Activated CD8-positive, alpha-beta memory T cell treated with anti-CD3 and anti-CD28 coated beads for 36 hours (primary cell): ENCODE measurements at regions not wholly inside any gene's neighbourhood (a gene's known extent, or its start where the extent isn't known, plus 50 kb on each side); places are given as distances from the start of the nearest gene placed in this dataset.

Experiments
- CTCF ChIA-PET: fragments of 350-600 bp; sonication (Branson Sonifier 250); formaldehyde crosslinking; loops from one replicate; lab custom pipeline; 2021; ENCODE audit warnings: antibody characterized with exemption; lab: Charles Lee
- POLR2A ChIA-PET: fragments of 350-600 bp; sonication (Branson Sonifier 250); formaldehyde crosslinking; loops from one replicate; lab custom pipeline; 2021; ENCODE audit warnings: antibody characterized with exemption; lab: Charles Lee

DNA sequence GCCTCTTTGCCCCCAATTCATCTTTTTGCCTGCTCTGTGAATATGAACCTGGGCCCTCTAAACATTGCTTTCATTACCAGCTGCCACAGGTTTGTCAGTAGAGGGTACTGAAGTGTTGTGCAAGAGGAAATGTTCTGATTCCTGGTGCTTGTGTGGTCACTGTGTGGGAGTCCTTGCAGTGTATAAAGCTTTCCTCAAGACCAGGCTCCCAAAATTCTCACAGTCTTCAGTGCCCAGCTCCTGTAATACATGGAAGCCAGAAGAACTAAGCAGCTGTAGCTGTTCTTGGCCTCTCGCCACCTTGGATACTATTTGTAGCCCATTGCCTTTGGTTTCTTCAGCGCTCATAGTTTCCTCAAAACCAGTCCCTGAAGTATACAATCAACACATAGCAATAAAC is 1046.2 kb downstream of the BRINP3 start:
- POLR2A ChIA-PET, result no interaction called here
- CTCF ChIA-PET, result no interaction called here

- POLR2A ChIA-PET, result no interaction called here
- CTCF ChIA-PET, result no interaction called here
These were observed 1044.9 kb downstream of the BRINP3 start for GRCh38 chr1:189432753-189433152.

DNA sequence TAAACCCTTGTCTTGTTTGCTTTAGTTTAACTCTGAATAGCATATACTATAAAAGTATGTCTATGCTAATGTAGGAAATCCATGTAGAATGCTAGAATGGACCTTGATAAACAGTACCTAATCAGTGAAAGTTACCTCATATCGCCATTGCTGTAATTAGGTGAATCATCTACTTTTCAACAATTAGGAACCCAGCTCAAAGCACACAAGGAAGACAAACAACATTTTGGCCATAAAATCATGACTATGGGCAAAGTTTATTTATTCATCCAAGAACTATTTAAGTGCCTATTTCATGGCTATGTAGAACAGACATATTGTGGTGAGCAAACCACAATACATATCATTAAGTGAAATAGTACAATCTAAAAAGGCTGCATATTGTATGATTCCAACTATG is 1043.2 kb downstream of the BRINP3 start:
- ChIA-PET POLR2A (no interaction called here), CTCF (no interaction called here)

DNA sequence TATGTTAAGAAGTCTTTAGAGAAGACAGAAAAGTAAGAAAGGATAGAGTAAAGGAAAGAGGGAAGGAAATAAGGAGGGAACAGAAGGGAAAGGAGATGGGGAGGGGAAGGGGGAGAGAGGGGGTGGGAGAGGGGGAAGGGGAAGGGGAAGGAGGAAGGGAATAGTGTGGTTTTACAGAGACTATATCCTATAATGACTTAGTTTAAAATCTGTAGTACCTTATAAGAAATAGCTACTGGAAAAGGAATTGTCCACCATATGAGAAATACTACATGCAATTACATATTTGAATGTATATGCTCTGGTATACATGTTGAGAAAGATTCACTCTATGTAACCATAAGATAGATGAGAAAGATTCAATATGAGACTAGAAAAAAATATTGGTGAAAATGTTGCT is 1042.3 kb downstream of the BRINP3 start:
- POLR2A ChIA-PET, result no interaction called here

GRCh38 chr1:189438808-189439207 is 1038.9 kb downstream of the BRINP3 start:
- POLR2A ChIA-PET, result no interaction called here
- CTCF ChIA-PET, result no interaction called here

More for the DNA sequence above, 1042.3 kb downstream of the BRINP3 start:
- CTCF ChIA-PET, result no interaction called here

DNA sequence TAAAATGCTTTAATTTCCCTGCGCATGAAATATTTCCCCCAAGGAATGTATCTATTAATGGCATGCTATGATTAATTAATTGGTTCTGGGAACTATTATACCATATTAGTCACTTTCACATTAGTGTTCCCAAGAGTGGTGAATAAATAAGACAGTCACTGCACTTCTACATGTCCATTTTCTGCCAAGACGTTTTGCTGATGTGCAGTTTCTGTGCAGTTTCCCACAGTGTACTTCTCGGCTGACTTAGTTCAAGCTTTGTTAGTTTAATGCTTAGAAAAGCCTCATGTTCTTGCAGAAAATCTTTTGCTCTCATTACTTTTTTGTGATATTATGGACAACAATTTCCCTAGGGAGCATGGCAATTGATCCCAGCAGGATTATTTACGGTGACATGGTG is 1014.5 kb downstream of the BRINP3 start:
- CTCF ChIA-PET, result no interaction called here
- POLR2A ChIA-PET, result no interaction called here

DNA sequence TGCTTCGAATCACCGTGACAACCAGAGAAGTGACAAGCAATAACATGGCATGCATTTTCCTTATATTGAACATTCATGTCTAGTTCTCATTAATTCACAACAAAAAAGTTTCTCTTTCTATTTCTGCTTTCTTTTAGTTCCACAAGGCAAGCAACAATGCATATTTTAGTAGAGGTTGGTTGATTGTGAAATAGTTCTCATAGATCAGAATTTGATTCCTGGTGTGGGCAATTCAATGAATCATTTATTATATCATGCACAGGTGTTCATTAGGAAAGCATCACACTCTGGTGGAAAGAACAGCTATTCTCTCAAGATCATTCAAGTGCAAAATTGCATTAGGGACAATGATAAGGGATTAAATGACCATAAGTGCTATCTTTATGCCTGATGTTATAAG is 980.9 kb downstream of the BRINP3 start:
- CTCF ChIA-PET, result no interaction called here

GRCh38 chr1:189499736-189500135 is 977.9 kb downstream of the BRINP3 start:
- POLR2A ChIA-PET, result no interaction called here
- CTCF ChIA-PET, result no interaction called here

More for the DNA sequence above, 980.9 kb downstream of the BRINP3 start:
- POLR2A ChIA-PET, result no interaction called here

DNA sequence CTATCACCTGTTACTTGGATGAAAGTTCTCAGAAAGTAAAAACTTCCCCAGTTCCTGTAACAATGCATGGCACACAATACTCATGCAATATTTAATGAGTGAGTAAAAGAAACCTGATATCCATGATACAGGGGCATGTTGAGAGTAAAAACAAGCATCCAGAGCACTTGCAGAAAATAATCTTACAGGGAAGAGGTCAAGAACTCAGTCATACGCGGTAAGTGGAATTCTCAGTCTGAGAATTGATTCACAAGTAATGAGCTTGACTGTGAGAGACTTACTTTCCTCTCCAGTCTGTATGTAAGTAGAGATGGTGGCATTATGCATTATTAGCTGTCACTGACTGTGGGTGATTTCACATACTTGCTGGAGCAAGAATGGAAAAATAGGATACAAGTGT is 976.9 kb downstream of the BRINP3 start:
- POLR2A ChIA-PET, result no interaction called here
- CTCF ChIA-PET, result no interaction called here

- ChIA-PET CTCF (no interaction called here), POLR2A (no interaction called here)
These were observed 966.8 kb downstream of the BRINP3 start for GRCh38 chr1:189510827-189511226.

GRCh38 chr1:189513091-189513490 is 964.6 kb downstream of the BRINP3 start:
- CTCF ChIA-PET, result no interaction called here
- POLR2A ChIA-PET, result no interaction called here

- CTCF ChIA-PET, result no interaction called here
- POLR2A ChIA-PET, result no interaction called here
These were observed 955.2 kb downstream of the BRINP3 start for GRCh38 chr1:189522441-189522840.

- CTCF ChIA-PET, result no interaction called here
- POLR2A ChIA-PET, result no interaction called here
These were observed 953.2 kb downstream of the BRINP3 start for GRCh38 chr1:189524501-189524900.

- POLR2A ChIA-PET, result no interaction called here
- CTCF ChIA-PET, result no interaction called here
These were observed 947.5 kb downstream of the BRINP3 start for GRCh38 chr1:189530162-189530561.

- POLR2A ChIA-PET, result no interaction called here
- CTCF ChIA-PET, result no interaction called here
These were observed 939.4 kb downstream of the BRINP3 start for GRCh38 chr1:189538271-189538670.

DNA sequence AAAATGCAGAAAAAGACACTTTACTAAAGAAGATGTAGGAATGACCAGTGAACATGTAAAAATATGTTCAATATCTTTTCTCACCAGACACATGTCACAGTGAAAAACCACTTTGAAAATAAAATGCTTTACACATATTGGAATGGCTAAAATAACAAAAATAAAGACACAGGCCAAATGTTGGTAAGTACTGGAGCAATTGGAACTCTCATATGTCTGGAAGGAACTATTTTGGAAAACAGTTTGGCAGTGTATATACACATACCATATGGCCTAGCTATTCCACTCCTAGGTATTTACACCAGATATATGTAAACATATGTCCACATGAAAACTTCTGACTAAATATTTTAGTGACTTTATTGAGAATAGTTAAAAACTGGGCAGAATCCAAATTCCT is 927.2 kb downstream of the BRINP3 start:
- ChIA-PET POLR2A (no interaction called here), CTCF (no interaction called here)

- CTCF ChIA-PET, result no interaction called here
- POLR2A ChIA-PET, result no interaction called here
These were observed 913.9 kb downstream of the BRINP3 start for GRCh38 chr1:189563784-189564183.

DNA sequence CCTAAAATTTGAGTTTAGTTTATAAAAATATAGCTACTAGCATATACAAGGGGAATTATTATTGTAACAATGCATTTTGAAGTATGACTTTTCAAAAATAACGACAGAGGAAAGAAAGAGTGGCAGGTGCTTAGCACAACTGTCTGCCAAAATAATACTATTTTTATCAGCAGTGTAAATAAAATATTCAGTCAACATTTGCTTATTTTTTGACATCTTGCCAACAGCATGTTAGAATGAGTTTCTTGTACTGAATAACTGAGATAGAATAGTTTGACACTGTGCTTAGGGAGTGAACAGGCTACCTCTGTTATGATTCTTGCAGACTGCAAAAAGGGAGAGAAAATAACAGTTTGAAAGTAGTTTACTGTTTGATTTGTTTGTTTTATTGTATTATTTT is 909.8 kb downstream of the BRINP3 start:
- ChIA-PET CTCF (no interaction called here), POLR2A (no interaction called here)

DNA sequence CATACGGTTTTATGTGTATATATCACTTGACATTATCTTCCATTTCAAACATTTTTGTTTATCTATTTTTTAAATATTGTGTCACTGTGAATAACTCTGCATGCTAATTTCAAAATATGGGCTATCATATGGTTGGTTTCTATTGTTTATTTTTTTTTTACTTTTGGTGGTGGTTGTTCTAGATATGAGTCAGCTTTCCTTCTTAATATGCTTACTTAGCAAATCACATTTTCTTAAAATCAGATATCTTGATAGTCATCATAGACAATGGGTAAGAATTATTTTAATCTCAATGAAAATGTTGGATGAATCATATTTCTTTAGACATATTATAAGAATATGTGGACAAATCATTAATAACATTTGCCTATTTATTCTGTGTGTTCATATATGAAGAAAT is 881.5 kb downstream of the BRINP3 start:
- CTCF ChIA-PET, result no interaction called here
- POLR2A ChIA-PET, result no interaction called here

GRCh38 chr1:189597083-189597482 is 880.6 kb downstream of the BRINP3 start:
- POLR2A ChIA-PET, result no interaction called here

DNA sequence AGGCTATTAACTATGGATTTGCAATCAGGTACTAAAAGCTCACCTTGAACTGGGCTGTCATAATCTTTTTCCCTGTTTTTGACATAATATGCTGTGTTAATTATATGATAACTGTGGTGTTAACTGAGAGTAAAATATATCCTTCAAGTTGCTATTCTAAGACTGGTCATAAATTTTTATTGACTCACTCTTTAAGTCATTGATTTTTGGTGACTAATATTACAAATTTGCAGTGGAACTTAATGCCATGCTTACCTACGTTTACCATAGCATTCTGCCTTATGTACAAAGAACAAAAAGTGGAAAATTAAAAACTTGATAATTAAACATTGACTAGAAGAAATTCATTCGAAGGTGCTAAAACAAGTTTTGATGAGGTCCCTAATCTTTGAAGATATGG is 872.4 kb downstream of the BRINP3 start:
- POLR2A ChIA-PET, result no interaction called here
- CTCF ChIA-PET, result no interaction called here

More at GRCh38 chr1:189597083-189597482, 880.6 kb downstream of the BRINP3 start:
- CTCF ChIA-PET, result no interaction called here

GRCh38 chr1:189606047-189606446 is 871.6 kb downstream of the BRINP3 start:
- CTCF ChIA-PET, result no interaction called here
- POLR2A ChIA-PET, result no interaction called here
